Jurkat, Clone E6-1 (cell line): ENCODE measurements at regions not wholly inside any gene's neighbourhood (a gene's known extent, or its start where the extent isn't known, plus 50 kb on each side); places are given as distances from the start of the nearest gene placed in this dataset.
"Not testable (repeated sequence)": the region's sequence is repeated elsewhere in the genome, so short reads cannot be mapped to it uniquely, and the experiment has no call there.

Experiments
- DNase-seq: peaks from one replicate; pipeline ENCODE4 v3.0.0-alpha.2; 2011; ENCODE audit warnings: low read depth, low spot score
- H3K4me3 ChIP-seq: 2 replicates; pipeline ENCODE4 v1.5.1; 2011; ENCODE audit warnings: mild to moderate bottlenecking, low read length, control low read depth, moderate library complexity

DNA sequence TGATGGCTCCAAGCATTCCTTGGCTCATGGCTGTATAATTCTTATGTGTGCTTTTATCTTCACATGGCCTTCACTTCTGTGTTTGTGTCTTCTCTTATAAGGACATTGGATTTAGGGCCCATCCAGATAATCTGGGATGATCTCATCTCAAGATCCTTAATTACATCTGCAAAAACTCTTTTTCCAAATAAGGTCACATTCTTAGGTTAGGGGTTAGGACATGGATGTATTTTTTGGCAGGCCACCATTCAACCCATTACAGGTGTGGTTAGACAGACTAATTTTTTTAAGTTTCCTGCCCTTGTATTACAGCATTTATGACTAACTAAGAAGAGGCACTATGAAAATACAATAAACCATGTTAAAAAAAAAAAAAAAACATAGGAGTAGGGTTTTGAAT is 254.0 kb downstream of the TPBG start:
- no peak for DNase-seq
- no peak overlapping the region for H3K4me3 ChIP-seq

DNA sequence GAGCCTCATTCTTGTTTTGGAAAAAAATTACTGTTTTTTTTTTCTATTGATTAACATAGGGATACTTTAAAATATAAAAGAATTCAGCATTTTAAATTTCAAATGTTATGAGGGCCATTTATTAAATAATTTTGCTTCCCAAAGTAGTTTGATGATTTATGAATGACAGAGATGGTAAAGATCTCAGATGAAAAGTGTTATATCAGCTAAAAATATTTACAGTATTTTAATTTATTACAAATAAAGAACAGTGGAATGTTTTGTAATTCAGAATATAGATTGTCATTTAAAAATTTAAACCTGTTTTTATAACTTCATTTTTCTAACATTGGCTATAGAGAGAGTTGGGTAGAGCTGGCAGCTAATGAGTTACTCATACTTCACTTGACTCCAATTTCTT is 256.0 kb downstream of the TPBG start:
- DNase-seq = no peak
- no peak overlapping the region for H3K4me3 ChIP-seq

DNA sequence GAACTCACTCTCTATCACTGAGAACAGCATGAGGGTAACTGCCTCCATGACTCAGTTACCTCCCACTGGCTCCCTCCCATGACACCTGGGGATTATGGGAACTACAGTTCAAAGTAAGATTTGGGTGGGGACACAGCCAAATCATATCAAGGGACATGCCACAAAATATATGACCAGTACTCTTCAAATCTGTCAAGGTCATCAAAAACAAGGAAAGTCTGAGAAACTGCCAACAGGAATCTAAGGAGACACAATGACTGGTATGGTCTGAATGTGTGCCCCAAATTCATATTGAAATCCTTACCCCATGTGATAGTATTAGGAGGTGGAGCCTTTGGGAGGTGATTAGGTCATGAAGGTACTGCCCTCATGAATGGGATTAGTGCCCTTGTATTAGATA is 258.8 kb downstream of the TPBG start:
- no peak overlapping the region for H3K4me3 ChIP-seq
- no peak for DNase-seq

DNA sequence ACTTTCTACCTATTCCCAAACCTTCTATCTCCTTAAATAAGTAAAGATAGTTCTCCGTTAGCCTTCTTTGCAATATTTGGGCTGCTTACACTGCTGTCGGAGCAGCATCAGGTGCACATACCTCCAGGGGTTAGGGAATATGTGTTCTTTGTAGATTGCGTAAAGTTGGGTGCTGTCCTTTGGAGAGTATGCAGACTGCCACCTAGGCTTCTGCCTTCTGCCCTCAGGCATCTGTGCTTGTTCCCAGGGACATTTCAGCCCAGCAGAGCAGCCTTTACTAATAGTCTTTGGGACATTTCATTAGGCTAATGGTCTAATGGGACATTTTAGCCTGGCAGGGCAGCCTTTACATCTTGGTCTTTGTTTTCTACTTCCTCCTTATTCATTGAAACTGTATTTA is 260.6 kb downstream of the TPBG start:
- H3K4me3 ChIP-seq = no peak overlapping the region
- DNase-seq = no peak

DNA sequence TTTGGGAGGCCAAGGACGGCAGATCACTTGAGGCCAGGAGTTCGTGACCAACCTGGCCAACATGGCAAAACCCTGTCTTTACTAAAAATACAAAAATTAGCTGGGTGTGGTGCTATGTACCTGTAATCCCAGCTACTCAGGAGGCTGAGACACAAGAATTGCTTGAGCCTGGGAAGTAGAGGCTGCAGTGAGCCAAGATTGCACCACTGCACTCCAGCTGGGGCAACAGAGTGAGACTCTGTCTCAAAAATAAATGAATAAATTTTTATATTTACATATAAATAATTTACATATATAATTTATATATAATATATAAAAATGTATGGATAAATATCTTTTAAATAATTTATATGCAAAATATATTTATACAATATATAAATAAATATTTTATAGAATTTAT is 263.3 kb downstream of the TPBG start:
- H3K4me3 ChIP-seq, DNase-seq: not testable (repeated sequence)

DNA sequence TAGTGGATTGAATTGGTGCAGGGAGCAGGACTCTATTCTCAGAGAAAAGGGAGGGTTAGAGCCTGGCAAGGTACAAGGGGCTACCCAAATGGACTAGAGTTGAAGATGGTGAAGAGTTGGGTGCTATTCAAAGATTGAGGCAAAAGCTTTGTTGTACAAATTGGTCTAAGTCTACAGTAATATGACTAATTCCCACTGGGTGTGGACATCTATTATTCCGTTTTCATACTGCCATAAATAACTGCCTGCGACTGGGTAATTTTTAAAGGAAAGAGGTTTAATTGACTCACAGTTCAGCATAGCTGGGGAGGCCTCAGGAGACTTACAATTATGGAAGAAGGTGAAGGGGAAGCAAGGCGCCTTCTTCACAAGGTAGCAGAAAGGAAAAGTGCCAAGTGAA is 266.3 kb downstream of the TPBG start:
- no peak overlapping the region for H3K4me3 ChIP-seq
- DNase-seq = no peak

DNA sequence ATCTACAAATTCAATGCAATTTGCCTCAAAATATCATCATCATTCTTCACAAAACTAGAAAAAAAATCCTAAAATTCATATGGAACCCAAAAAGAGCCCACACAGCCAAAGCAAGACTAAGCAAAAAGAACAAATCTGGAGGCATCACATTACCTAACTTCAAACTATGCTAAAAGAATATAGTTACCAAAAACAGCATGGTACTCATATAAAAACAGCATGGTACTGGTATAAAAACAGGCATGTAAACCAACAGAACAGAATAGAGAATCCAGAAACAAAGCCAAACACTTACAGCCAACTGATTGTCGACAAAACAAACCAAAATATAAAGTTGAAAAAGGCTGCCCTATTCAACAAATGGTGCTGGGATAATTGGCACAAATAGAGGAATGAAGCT is 278.1 kb downstream of the TPBG start:
- no peak for DNase-seq
- no peak overlapping the region for H3K4me3 ChIP-seq

DNA sequence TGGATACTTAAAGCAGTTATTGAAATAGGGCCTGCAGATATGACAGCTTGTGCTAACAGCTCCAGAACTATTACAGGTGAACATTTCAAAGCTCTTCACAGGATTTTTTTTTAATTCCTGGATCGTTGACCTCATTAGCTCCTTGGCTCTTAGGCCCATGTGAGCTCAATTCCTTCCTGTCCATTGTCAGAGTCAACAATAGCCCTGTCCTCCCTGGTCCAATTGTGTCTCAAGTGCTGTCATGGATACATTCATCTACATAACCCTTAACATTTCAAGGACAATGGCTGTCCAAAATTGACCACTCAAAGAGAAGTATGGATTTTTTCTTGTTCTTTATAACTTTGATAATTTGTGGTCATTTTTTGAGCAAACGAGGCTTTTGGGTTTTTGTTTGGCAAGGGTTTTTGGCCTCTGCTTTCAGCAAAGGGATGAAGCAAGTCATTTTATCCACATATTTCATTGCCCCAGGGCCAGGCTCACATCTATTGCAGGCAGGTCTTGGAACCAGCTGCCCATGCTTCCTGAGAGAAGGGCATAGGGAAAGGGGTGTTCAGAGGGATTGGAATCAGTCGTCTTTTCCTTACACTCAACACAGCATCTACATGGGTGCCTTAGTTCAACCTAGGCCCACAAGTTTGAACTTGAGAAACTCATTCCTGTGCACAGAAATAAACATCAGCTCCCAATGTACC is 282.1 kb downstream of the TPBG start:
- no peak for DNase-seq
- H3K4me3 ChIP-seq = no peak overlapping the region

DNA sequence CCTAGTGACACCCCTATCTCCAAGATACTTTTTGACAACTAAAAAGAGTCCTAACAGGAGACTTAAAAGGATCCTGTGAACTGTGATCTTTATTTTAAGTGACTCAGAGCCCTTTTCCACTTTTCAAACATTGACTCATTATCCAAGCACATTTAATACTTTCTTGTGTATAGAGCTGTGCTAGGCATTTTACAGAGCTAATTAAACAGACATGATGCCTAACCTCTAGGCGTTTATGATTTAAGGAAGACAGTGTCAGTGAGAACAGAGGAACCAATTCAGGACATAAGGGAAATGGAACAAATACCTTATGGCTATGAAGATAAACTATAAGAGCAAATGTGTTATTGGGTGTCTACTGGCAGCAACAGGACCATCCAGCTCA is 282.6 kb downstream of the TPBG start:
- H3K4me3 ChIP-seq = no peak overlapping the region
- DNase-seq = no peak

DNA sequence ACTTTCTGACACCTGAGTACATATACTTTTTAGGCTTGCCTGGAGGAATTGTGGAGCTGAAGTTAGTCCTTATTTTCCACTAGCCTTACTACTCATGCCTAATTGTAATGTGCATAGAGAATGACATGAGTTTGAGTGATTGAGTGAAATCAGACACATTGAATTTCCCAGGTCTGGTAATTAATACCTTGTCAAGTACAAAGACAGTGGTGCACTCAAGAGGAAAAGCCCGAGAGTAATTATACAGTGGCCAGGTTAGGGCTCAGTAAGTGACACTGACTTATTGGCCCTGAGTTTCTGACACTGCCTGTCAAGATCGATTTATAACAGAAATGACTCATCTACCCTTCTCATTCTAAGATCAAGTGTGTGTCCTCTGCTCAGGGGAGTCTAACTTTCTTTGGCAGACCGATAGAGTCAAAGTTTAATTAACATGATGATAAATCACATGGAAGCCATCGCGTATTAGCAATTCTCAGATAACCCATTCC is 288.3 kb downstream of the TPBG start:
- no peak for DNase-seq
- H3K4me3 ChIP-seq = no peak overlapping the region

DNA sequence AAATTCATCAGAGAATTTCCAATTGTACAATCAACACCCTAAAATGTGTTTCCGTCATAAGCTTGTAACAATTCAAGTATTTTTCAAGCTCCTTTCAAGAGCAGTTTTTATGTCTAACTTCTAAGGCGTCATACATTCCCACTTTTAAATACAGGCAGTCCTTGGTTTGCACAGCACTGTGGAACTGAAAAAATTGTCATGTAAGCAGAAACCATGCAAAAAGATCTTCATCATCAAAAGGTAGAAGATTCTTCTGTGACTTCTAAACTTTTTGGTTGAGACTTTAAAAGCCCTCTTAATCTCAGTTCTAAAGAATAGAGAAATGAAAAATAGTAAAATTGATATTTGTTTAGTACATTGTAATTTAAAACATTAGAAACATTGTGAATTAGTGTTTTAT is 315.6 kb downstream of the TPBG start:
- DNase-seq = no peak
- no peak overlapping the region for H3K4me3 ChIP-seq

DNA sequence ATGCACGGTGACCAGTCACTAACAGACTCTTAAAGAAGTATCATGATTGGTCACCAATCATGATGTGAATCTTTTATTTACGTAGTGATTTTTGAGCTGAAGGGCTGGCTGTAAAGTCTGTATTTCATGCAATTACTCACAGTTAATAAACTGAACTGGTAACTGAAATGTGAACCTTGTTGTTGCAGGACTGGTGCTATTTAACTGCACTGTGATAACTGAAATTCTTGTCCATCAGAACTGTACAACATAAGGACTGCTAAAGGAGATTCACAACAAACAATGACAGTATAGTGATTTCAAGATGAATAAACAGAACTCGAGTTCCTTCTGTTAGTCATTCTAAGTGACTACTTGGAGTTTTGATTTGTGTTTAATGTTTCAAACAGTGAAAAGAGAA is 316.6 kb downstream of the TPBG start:
- DNase-seq = no peak
- H3K4me3 ChIP-seq = no peak overlapping the region

DNA sequence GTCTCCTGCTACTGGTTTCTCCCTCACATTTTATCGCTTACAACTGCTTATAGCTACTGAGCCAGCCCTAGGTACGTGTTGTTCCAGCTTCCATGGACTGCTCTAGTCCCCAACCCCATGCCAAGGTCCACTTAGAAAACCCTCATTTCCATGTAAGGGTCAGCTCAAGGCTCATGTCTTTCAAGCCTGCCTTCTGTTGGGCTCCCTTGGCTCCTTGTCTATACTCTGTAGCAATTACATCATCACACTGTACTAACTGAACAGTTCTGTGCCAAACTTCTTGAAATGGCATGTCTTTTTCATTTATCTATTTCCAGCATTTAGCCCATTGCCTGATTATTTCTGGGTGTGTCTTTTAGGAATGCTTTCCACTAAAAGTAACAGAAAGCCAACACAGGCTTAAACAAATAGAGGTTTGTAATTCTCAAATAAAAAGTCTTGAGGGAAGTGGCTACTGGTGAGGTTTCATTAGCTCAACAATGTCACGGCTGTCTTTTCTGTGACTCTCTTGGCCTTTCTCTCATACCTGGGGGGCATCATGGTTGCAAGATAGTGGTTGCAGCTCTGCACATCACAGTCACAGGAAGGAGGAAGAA is 317.6 kb downstream of the TPBG start:
- DNase-seq = no peak
- no peak overlapping the region for H3K4me3 ChIP-seq

DNA sequence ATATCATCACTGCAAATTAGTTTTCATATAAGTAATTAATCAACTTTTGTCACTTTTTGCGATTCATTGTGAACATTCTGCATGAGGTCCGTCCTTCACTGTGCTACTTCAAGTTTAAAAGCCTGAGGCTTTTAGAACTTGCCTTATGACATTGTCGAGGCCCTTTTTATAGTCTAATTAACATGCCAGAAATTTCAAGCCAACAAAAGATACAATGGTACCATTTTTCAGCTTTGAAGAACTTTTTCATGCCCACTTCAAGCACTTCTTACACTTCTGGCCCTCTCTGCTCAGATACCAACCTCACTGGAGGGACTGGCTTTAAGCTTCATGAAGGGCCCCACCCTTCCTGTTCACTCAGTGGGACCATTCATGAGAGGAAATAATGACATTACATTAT is 323.1 kb downstream of the TPBG start:
- DNase-seq = no peak
- H3K4me3 ChIP-seq = no peak overlapping the region

DNA sequence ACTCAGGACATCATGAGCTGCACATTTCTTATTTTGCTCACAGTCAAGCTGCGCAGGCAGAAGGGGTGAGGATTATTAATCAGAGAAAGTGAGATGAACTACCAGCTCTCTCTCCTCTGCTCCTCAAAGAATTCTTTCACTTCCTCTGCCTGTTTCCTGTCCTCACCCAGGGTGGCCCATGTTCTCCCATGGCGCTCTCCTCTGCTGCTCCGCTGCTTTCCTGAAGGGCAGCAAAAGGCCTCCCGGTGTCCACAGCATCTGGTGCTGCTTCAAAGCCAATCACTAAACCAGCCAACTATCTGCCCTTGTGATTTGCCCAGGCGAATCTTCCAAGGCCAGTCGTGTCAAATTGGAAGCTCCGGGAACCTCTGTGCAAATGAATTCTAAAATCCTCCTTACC is 324.2 kb downstream of the TPBG start:
- DNase-seq = no peak
- no peak overlapping the region for H3K4me3 ChIP-seq

DNA sequence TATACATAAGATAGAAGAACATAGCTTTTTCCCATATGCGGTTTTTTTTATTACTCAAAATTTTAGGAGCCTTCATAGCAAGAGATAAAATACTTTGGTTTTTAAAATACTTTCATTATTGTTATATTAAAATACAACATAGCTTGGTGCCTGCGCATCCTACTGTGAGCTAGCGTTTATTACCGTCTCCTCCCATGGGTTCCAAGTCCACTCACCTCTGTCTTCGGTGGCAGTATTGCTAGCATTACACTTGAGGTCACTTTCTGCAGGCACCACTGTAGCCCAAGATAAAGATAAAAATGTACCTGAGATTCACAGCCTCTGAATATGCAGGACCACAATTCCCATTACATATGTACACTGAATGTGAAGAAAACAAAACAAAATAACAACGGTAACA is 326.7 kb downstream of the TPBG start:
- H3K4me3 ChIP-seq = no peak overlapping the region
- DNase-seq = no peak

DNA sequence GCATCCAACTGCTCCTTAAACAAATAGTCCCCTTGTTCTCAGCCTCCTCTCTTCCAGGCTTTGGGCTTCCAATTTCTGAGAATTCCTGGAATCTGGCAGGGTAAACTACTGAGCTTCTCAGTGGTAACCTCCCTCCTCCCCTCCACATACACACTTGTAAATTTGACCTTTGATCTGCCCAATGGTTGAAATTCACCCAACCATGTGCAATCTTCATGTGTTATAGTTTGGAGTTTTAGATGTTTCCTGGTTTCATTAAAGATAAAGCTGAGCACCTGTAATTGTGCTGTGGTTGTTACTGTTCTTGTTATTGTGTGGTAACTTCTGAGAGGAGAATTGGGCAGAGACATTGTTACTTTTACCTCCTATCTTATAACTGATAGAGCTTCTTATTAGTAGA is 328.4 kb downstream of the TPBG start:
- no peak for DNase-seq
- no peak overlapping the region for H3K4me3 ChIP-seq

DNA sequence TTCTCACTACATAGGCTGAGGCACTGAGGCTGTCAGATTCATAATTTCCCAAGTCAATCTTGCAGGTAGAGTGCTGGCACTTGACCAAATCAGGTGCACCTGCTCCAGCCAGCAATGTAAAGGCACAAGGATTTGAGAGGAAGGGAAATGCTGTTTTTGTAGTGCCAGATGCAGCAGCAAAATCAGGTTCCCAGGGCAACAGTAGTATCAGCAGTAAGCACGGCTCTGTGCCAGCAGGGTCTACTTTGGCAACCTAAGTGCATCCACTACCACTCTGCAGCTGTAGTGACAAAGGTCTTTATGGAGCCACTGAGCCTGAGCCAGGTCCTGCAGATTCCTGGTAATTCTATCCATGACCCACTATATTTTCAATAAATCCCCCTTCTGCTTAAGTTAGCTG is 329.5 kb downstream of the TPBG start:
- no peak overlapping the region for H3K4me3 ChIP-seq
- no peak for DNase-seq

DNA sequence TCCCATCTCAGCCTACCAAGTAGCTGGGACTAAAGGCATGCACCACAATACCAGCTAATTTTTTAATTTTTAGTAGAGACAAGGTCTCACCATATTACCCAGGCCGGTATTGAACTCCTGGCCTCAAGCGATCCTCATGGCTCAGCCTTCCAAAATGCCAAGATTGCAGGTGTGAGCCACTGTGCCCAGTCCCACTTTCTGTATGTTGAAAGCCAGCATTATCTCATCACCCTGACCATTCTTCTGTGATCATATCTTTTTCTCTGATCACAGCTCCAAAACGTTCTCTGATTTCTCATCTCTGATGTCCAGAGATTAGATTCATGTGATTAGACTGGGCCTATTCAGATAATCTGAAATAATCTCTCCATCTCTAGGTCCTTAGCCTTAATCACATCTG is 337.7 kb downstream of the TPBG start:
- DNase-seq = no peak
- H3K4me3 ChIP-seq = no peak overlapping the region

DNA sequence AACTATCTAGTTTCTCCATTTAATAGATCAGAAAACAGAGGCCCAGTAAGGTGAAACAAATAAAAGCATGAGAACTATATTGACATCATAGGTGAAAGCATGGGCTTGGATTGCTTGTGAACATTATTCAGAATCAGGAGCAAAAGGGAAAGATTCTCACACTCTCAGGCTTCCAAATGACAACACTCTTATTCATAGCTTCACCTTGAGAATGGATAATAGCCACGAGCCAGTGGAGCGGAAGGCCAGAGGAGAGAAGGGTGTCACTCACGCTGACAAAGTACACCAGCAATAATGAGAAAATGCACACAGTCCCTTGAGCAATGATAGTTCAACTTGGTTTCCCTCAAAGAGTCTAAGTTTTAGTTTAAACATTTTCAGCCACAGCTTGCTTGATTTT is 339.0 kb downstream of the TPBG start:
- DNase-seq = no peak

DNA sequence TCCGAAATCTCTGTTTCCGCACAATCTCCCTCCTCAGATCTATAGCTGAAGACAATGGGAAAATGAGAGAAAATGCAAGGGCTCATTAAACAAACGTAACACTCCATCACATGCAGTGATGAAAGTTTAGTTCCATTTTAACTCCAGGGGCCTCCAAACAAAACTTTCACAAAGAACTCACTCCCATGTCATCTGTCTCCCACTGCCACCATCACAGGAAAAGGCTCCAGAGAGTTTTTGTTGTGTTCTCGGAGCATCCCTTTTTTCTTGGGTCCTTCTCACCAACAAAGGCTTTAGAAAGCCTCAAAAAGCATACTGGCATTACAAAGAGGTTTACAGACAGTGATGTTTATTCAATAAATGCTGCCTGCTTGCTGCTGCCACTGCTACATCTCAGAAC is 339.6 kb downstream of the TPBG start:
- no peak for DNase-seq
- no peak overlapping the region for H3K4me3 ChIP-seq

More for the DNA sequence above, 339.0 kb downstream of the TPBG start:
- H3K4me3 ChIP-seq = no peak overlapping the region
